Body of pancreas (tissue), 4 donors: ENCODE measurements at regions not wholly inside any gene's neighbourhood (a gene's known extent, or its start where the extent isn't known, plus 50 kb on each side); places are given as distances from the start of the nearest gene placed in this dataset.
"Not testable (repeated sequence)": the region's sequence is repeated elsewhere in the genome, so short reads cannot be mapped to it uniquely, and the experiment has no call there.

Source experiments
- CTCF ChIP-seq, 7 experiments: fragments of 450-650 bp in 4 of 7; fragments of 200-600 bp in 3 of 7; sonication (generic) in 3 of 7; IDR thresholded peaks; one replicate each; pipeline ENCODE4 v1.5.1; 2016 to 2019; ENCODE audit warnings: antibody characterized with exemption in 7 of 7
- POLR2A ChIP-seq, 3 donors: fragments of 450-650 bp; IDR thresholded peaks; one replicate each; pipeline ENCODE4 v1.6.1; 2016; ENCODE audit warnings: antibody characterized with exemption in 3 of 3, mild to moderate bottlenecking in 2 of 3

GRCh38 chr6:115480543-115480942, 580.1 kb downstream of the FRK start:
- TF ChIP-seq CTCF, POLR2A (IDR thresholded peaks at IDR 0.05): not testable (repeated sequence)
